RWPE2 (cell line): ENCODE measurements at regions not wholly inside any gene's neighbourhood (a gene's known extent, or its start where the extent isn't known, plus 50 kb on each side); places are given as distances from the start of the nearest gene placed in this dataset.

Source experiments
- ATAC-seq: fragments of 200-7000 bp; cut with Tn5 transposase; 3 replicates; pipeline ENCODE4 v1.9.1; 2021; ENCODE audit warnings: low read depth
- DNase-seq: peaks from one replicate; pipeline ENCODE4 v3.0.0-alpha.2; 2020; ENCODE audit warnings: low spot score
- H3K27ac ChIP-seq: fragments of 450-650 bp; 2 replicates; pipeline ENCODE4 v1.5.1; 2017; ENCODE audit warnings: mild to moderate bottlenecking; ENCODE audit not compliant: poor library complexity, severe bottlenecking
- H3K27me3 ChIP-seq: fragments of 250-450 bp; sonication (Bioruptor Pico); 2 replicates; pipeline ENCODE4 v1.5.1; 2021; ENCODE audit warnings: mild to moderate bottlenecking, moderate library complexity; ENCODE audit not compliant: insufficient read depth, poor library complexity, severe bottlenecking
- H3K36me3 ChIP-seq: fragments of 250-450 bp; sonication (Bioruptor Pico); 2 replicates; pipeline ENCODE4 v1.5.1; 2020; ENCODE audit warnings: low read depth, mild to moderate bottlenecking, moderate library complexity
- H3K4me1 ChIP-seq: fragments of 250-450 bp; sonication (Bioruptor Pico); 2 replicates; pipeline ENCODE4 v1.5.1; 2021; ENCODE audit warnings: mild to moderate bottlenecking, moderate library complexity; ENCODE audit not compliant: insufficient read depth, poor library complexity, severe bottlenecking
- H3K4me3 ChIP-seq: fragments of 250-450 bp; sonication (Bioruptor Pico); 2 replicates; pipeline ENCODE4 v1.5.1; 2021; ENCODE audit warnings: mild to moderate bottlenecking, moderate library complexity; ENCODE audit not compliant: severe bottlenecking
- H3K9me3 ChIP-seq: fragments of 250-450 bp; sonication (Bioruptor Pico); 2 replicates; pipeline ENCODE4 v1.5.1; 2021; ENCODE audit warnings: mild to moderate bottlenecking, moderate library complexity; ENCODE audit not compliant: severe bottlenecking
- CTCF ChIP-seq: fragments of 450-650 bp; IDR thresholded peaks from one replicate; pipeline ENCODE4 v1.5.1; 2017; ENCODE audit warnings: mild to moderate bottlenecking, moderate library complexity; ENCODE audit not compliant: poor library complexity, severe bottlenecking

GRCh38 chr20:4544765-4545164, 141.5 kb upstream of the PRNP start:
- no peak for TF ChIP-seq CTCF
- H3K27ac ChIP-seq = peak overlapping the region; percentile 97
- peaks cover 40% of the 10 kb centered on the region for H3K4me1 ChIP-seq
- H3K36me3 ChIP-seq = no peaks in the 10 kb centered on the region
- H3K27me3 ChIP-seq = no peaks in the 10 kb centered on the region
- H3K9me3 ChIP-seq = no peaks in the 10 kb centered on the region
- peak; percentile 21; the same call in 2 of the 3 replicates for ATAC-seq
- DNase-seq = no peak
- H3K4me3 ChIP-seq = no peak overlapping the region

DNA sequence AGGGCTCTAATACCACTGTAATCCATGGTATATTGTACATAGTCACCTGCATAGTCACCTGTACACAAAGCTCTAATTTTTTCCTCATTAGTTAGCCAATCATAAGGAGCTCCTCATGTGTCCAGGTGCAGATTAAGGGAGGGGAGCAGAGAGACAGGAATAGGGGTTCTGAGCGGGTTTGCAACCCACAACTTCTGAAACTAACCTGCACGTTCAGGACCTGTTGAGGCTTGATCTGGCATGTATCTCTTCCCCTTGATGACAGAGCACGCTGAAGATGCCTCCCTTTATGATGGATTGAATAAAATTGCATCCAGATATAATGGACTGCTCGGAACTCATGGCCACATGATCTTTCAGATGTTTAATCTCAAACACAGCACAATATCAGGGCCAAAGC, 144.0 kb upstream of the PRNP start:
- Histone ChIP-seq H3K27me3 (no peaks in the 10 kb centered on the region), H3K27ac (no peak overlapping the region), H3K9me3 (no peaks in the 10 kb centered on the region), H3K4me3 (no peak overlapping the region), H3K4me1 (peaks cover 34% of the 10 kb centered on the region), H3K36me3 (no peaks in the 10 kb centered on the region)
- ATAC-seq (no peak), DNase-seq (no peak)
- TF ChIP-seq CTCF = no peak

- H3K4me1 ChIP-seq = no peaks in the 10 kb centered on the region
- no peak overlapping the region for H3K27ac ChIP-seq
- H3K36me3 ChIP-seq = no peaks in the 10 kb centered on the region
- ATAC-seq (no peak), DNase-seq (no peak)
- no peak overlapping the region for H3K4me3 ChIP-seq
- TF ChIP-seq CTCF = no peak
- no peaks in the 10 kb centered on the region for H3K9me3 ChIP-seq
- H3K27me3 ChIP-seq = no peaks in the 10 kb centered on the region
Measured at GRCh38 chr20:4534315-4534714, 151.9 kb upstream of the PRNP start.

DNA sequence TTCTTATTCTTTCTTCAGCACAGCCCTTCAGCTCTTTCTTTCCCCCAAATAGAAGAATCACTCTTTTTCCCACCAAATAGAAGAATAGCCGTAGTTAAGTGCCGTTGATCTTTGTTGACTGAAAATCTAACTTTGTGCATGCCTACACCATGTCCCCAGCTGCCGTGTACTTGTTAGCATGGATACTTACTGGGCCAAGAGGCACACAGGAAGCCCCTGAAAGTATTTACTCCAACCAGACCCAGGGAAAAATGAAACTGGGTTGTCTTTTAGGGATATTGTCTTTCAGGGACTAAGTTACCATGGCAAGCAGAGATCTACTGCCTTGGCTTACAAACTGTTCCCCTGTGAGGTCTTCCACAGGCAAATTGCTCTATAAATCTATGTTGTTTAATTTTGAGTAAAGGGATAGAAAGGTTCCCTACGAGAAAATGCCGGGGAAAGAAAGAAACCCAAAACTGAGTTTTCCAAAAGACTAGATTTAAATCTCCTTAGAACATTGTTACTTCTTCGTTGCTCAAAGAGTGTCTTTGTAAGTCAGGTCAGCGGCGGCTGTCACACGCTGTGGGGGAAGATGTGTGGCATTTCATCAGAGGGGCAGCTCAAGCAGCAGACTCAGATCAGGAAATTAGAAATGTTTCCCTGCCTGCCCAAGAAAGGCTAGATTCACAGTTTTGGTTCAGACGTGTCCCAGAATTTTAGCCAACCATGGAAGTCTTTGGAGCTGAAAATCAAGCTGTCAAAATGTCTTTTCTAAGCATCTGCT, 152.7 kb upstream of the PRNP start:
- no peak for TF ChIP-seq CTCF
- H3K4me3 ChIP-seq = no peak overlapping the region
- no peaks in the 10 kb centered on the region for H3K36me3 ChIP-seq
- peaks cover 5% of the 10 kb centered on the region for H3K9me3 ChIP-seq
- H3K4me1 ChIP-seq = no peaks in the 10 kb centered on the region
- H3K27ac ChIP-seq = no peak overlapping the region
- DNase-seq = no peak
- no peak for ATAC-seq
- H3K27me3 ChIP-seq = no peaks in the 10 kb centered on the region

GRCh38 chr20:4532772-4533171, 153.5 kb upstream of the PRNP start:
- no peak for TF ChIP-seq CTCF
- peaks cover 5% of the 10 kb centered on the region for H3K9me3 ChIP-seq
- no peaks in the 10 kb centered on the region for H3K36me3 ChIP-seq
- H3K4me3 ChIP-seq = no peak overlapping the region
- no peak overlapping the region for H3K27ac ChIP-seq
- no peak for DNase-seq
- H3K27me3 ChIP-seq = no peaks in the 10 kb centered on the region
- no peak for ATAC-seq
- no peaks in the 10 kb centered on the region for H3K4me1 ChIP-seq
